ENCODE measurements at regions not wholly inside any gene's neighbourhood (a gene's known extent, or its start where the extent isn't known, plus 50 kb on each side); places are given as distances from the start of the nearest gene placed in this dataset.
"Not testable (repeated sequence)": the region's sequence is repeated elsewhere in the genome, so short reads cannot be mapped to it uniquely, and the experiment has no call there.

DNA sequence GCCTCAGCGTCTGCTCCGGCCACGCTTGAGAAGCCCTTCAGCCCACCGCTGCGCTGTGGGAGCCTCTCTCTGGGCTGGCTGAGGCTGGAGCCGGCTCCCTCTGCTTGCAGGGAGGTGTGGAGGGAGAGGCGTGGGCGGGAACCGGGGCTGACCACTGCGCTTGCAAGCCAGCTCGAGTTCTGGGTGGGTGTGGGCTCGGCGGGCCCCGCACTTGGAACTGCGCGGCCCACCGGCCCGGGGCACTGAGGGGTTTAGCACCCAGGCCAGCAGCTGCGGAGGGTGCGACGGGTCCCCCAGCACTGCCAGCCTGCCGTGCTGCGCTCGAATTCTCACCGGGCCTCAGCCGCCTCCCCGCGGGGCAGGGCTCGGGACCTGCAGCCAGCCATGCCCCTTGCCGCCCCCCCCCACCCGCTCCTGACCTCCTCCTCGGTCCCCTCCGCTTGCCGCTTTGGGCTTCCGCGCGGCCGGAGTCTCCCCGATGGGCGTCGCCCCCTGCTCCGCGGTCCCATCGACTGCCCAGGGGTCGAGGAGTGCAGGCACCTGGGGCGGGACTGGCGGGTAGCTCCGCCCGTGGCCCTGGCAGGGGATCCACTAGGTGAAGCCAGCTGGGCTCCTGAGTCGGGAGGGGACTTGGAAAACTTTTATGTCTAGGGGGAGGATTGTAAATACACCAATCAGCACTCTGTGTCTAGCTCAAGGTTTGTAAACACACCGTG is 106.7 kb downstream of the RAP2B start:
- no peak for DNase-seq (ENCODE audit: low read depth, low spot score)
- no peaks in the 10 kb centered on the region for H3K27me3 ChIP-seq (ENCODE audit: insufficient read depth, insufficient read length)
- TF ChIP-seq SUZ12 (IDR thresholded peaks at IDR 0.05; ENCODE audit: extremely low read depth, insufficient read depth, insufficient read length) (no peak), ZNF274 (IDR thresholded peaks at IDR 0.05; ENCODE audit: low read depth, low read length) (no peak), YY1 (IDR thresholded peaks at IDR 0.05; ENCODE audit: insufficient read depth, insufficient read length) (no peak)
- no peak overlapping the region for H3K9ac ChIP-seq (ENCODE audit: insufficient read length, low read depth)
- H3K4me1 ChIP-seq (ENCODE audit: insufficient read depth, insufficient read length) = no peaks in the 10 kb centered on the region
- H3K4me3 ChIP-seq (ENCODE audit: insufficient read length, low read depth) = no peak overlapping the region
- peaks cover 11% of the 10 kb centered on the region; the same call in 1 of the 2 replicates for H3K9me3 ChIP-seq (ENCODE audit: insufficient read depth, low read length)
- H3K36me3 ChIP-seq (ENCODE audit: insufficient read depth, insufficient read length, low read length) = no peaks in the 10 kb centered on the region

DNA sequence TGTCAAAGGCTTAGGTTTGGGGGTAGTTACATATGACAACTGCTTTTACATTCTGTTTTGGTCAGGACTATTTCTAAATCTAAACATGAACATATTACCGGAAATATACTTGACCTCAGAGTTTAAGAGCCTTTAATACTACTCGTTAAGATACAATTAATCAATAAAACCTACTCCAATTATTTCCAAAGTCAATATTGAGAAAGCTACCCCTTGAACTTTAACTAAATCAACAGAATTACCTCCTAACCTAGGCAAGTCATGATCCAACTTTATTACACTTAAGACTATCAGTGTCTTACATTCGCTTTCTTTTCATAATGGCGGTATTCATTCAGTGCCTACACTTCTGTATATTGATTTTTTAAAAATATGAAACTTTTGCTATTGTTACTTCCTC is 107.7 kb downstream of the RAP2B start:
- H3K4me3 ChIP-seq (ENCODE audit: insufficient read length, low read depth) = no peak overlapping the region
- TF ChIP-seq ZNF274 (IDR thresholded peaks at IDR 0.05; ENCODE audit: low read depth, low read length) (no peak), YY1 (IDR thresholded peaks at IDR 0.05; ENCODE audit: insufficient read depth, insufficient read length) (no peak), SUZ12 (IDR thresholded peaks at IDR 0.05; ENCODE audit: extremely low read depth, insufficient read depth, insufficient read length) (no peak)
- H3K9ac ChIP-seq (ENCODE audit: insufficient read length, low read depth) = no peak overlapping the region
- DNase-seq (ENCODE audit: low read depth, low spot score) = no peak
- H3K4me1 ChIP-seq (ENCODE audit: insufficient read depth, insufficient read length) = no peaks in the 10 kb centered on the region
- no peaks in the 10 kb centered on the region for H3K27me3 ChIP-seq (ENCODE audit: insufficient read depth, insufficient read length)
- H3K9me3 ChIP-seq (ENCODE audit: insufficient read depth, low read length) = peaks cover 11% of the 10 kb centered on the region; the same call in 1 of the 2 replicates
- no peaks in the 10 kb centered on the region for H3K36me3 ChIP-seq (ENCODE audit: insufficient read depth, insufficient read length, low read length)

- Histone ChIP-seq H3K4me3 (ENCODE audit: insufficient read length, low read depth) (no peak overlapping the region), H3K9ac (ENCODE audit: insufficient read length, low read depth) (no peak overlapping the region), H3K36me3 (ENCODE audit: insufficient read depth, insufficient read length, low read length) (no peaks in the 10 kb centered on the region), H3K9me3 (ENCODE audit: insufficient read depth, low read length) (peaks cover 7% of the 10 kb centered on the region; the same call in 1 of the 2 replicates), H3K4me1 (ENCODE audit: insufficient read depth, insufficient read length) (no peaks in the 10 kb centered on the region), H3K27me3 (ENCODE audit: insufficient read depth, insufficient read length) (no peaks in the 10 kb centered on the region)
- DNase-seq (ENCODE audit: low read depth, low spot score) = no peak
- TF ChIP-seq SUZ12 (IDR thresholded peaks at IDR 0.05; ENCODE audit: extremely low read depth, insufficient read depth, insufficient read length) = no peak
- TF ChIP-seq ZNF274 (IDR thresholded peaks at IDR 0.05; ENCODE audit: low read depth, low read length) = no peak
- TF ChIP-seq YY1 (IDR thresholded peaks at IDR 0.05; ENCODE audit: insufficient read depth, insufficient read length) = no peak
Measured at GRCh38 chr3:153273217-153273616, 111.2 kb downstream of the RAP2B start.

- DNase-seq (ENCODE audit: low read depth, low spot score) = no peak
- TF ChIP-seq YY1 (IDR thresholded peaks at IDR 0.05; ENCODE audit: insufficient read depth, insufficient read length) (no peak), ZNF274 (IDR thresholded peaks at IDR 0.05; ENCODE audit: low read depth, low read length) (no peak), SUZ12 (IDR thresholded peaks at IDR 0.05; ENCODE audit: extremely low read depth, insufficient read depth, insufficient read length) (no peak)
- no peak overlapping the region for H3K9ac ChIP-seq (ENCODE audit: insufficient read length, low read depth)
- H3K4me3 ChIP-seq (ENCODE audit: insufficient read length, low read depth) = no peak overlapping the region
- H3K9me3 ChIP-seq (ENCODE audit: insufficient read depth, low read length) = 0 out of 2 replicates have a peak, but pooled peaks cover under 1% of the 10 kb centered on the region
- H3K27me3 ChIP-seq (ENCODE audit: insufficient read depth, insufficient read length) = no peaks in the 10 kb centered on the region
- H3K36me3 ChIP-seq (ENCODE audit: insufficient read depth, insufficient read length, low read length) = no peaks in the 10 kb centered on the region
- H3K4me1 ChIP-seq (ENCODE audit: insufficient read depth, insufficient read length) = no peaks in the 10 kb centered on the region
Measured at GRCh38 chr3:153273767-153274435, 111.9 kb downstream of the RAP2B start.

- no peaks in the 10 kb centered on the region for H3K27me3 ChIP-seq (ENCODE audit: insufficient read depth, insufficient read length)
- H3K4me3 ChIP-seq (ENCODE audit: insufficient read length, low read depth) = no peak overlapping the region
- TF ChIP-seq YY1 (IDR thresholded peaks at IDR 0.05; ENCODE audit: insufficient read depth, insufficient read length) (no peak), SUZ12 (IDR thresholded peaks at IDR 0.05; ENCODE audit: extremely low read depth, insufficient read depth, insufficient read length) (no peak), ZNF274 (IDR thresholded peaks at IDR 0.05; ENCODE audit: low read depth, low read length) (no peak)
- no peaks in the 10 kb centered on the region for H3K36me3 ChIP-seq (ENCODE audit: insufficient read depth, insufficient read length, low read length)
- H3K4me1 ChIP-seq (ENCODE audit: insufficient read depth, insufficient read length) = no peaks in the 10 kb centered on the region
- no peaks in the 10 kb centered on the region for H3K9me3 ChIP-seq (ENCODE audit: insufficient read depth, low read length)
- no peak overlapping the region for H3K9ac ChIP-seq (ENCODE audit: insufficient read length, low read depth)
- DNase-seq (ENCODE audit: low read depth, low spot score) = no peak
Measured at GRCh38 chr3:153274561-153274960, 112.5 kb downstream of the RAP2B start.

GRCh38 chr3:153275514-153275913 is 113.5 kb downstream of the RAP2B start:
- Histone ChIP-seq H3K27me3 (ENCODE audit: insufficient read depth, insufficient read length) (no peaks in the 10 kb centered on the region), H3K4me3 (ENCODE audit: insufficient read length, low read depth) (no peak overlapping the region), H3K36me3 (ENCODE audit: insufficient read depth, insufficient read length, low read length) (no peaks in the 10 kb centered on the region), H3K9ac (ENCODE audit: insufficient read length, low read depth) (no peak overlapping the region), H3K9me3 (ENCODE audit: insufficient read depth, low read length) (no peaks in the 10 kb centered on the region), H3K4me1 (ENCODE audit: insufficient read depth, insufficient read length) (no peaks in the 10 kb centered on the region)
- no peak for TF ChIP-seq YY1 (IDR thresholded peaks at IDR 0.05; ENCODE audit: insufficient read depth, insufficient read length)
- TF ChIP-seq SUZ12 (IDR thresholded peaks at IDR 0.05; ENCODE audit: extremely low read depth, insufficient read depth, insufficient read length) = no peak
- no peak for TF ChIP-seq ZNF274 (IDR thresholded peaks at IDR 0.05; ENCODE audit: low read depth, low read length)
- no peak for DNase-seq (ENCODE audit: low read depth, low spot score)

DNA sequence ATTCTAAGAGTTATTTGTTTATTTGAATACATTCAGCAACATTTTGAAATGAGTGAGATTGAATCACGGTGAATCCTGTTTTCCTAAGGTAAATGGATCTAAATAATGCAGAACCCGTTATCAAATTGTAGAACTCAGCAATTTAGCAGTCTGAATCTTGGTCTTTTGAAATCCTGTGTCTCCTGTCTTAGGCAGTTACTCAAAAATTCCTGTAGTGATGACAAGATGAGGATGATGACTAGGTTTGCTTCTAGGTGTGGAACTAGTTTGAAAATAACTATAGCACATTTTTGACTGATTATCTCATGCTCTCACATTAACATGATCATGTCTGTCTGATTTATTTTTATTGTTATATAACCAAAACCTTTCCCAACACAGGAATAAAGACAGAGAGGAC is 115.0 kb downstream of the RAP2B start:
- no peak for TF ChIP-seq YY1 (IDR thresholded peaks at IDR 0.05; ENCODE audit: insufficient read depth, insufficient read length)
- no peak for TF ChIP-seq ZNF274 (IDR thresholded peaks at IDR 0.05; ENCODE audit: low read depth, low read length)
- no peak for TF ChIP-seq SUZ12 (IDR thresholded peaks at IDR 0.05; ENCODE audit: extremely low read depth, insufficient read depth, insufficient read length)

DNA sequence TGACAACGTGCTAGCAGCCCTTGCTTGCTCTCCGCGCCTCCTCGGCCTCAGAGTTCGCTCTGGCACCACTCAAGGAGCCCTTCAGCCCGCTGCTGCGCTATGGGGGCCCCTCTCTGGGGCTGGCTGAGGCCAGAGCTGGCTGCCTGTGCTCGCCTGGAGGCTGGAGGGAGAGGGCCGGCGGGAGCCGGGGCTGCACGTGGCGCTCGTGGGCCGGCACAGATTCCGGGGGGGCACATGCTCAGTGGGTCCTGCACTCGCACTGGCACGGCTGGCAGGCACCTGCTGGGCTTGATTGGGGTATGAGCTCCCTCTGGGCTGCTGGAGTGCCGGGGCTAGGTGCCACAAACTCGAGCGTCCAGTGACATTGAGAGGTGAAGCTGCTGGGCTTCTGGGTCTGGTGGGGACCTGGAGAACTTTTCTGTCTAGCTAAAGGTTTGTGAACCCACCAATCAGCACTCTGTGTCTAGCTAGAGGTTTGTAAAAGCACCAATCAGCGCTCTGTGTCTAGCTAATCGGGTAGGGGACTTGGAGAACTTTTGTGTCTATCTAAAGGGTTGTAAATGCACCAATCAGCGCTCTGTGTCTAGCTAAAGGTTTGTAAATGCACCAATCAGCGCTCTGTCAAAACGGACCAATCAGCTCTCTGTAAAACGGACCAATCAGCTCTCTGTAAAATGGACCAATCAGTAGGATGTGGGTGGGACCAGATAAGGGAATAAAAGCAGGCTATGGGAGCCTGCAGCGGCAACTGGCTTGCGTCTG is 119.4 kb downstream of the RAP2B start:
- H3K4me3 ChIP-seq (ENCODE audit: insufficient read length, low read depth); DNase-seq (ENCODE audit: low read depth, low spot score); H3K4me1 ChIP-seq (ENCODE audit: insufficient read depth, insufficient read length); H3K9ac ChIP-seq (ENCODE audit: insufficient read length, low read depth); H3K36me3 ChIP-seq (ENCODE audit: insufficient read depth, insufficient read length, low read length); H3K27me3 ChIP-seq (ENCODE audit: insufficient read depth, insufficient read length): not testable (repeated sequence)
- peaks cover 12% of the 10 kb centered on the region; the same call in 1 of the 2 replicates for H3K9me3 ChIP-seq (ENCODE audit: insufficient read depth, low read length)

More for the DNA sequence above, 115.0 kb downstream of the RAP2B start:
- Histone ChIP-seq H3K4me3 (ENCODE audit: insufficient read length, low read depth) (no peak overlapping the region), H3K9ac (ENCODE audit: insufficient read length, low read depth) (no peak overlapping the region), H3K4me1 (ENCODE audit: insufficient read depth, insufficient read length) (no peaks in the 10 kb centered on the region), H3K36me3 (ENCODE audit: insufficient read depth, insufficient read length, low read length) (no peaks in the 10 kb centered on the region), H3K27me3 (ENCODE audit: insufficient read depth, insufficient read length) (no peaks in the 10 kb centered on the region), H3K9me3 (ENCODE audit: insufficient read depth, low read length) (peaks cover 12% of the 10 kb centered on the region; the same call in 1 of the 2 replicates)
- no peak for DNase-seq (ENCODE audit: low read depth, low spot score)

Data from NT2/D1 (cell line).